HUES64 (cell line): ENCODE measurements at regions not wholly inside any gene's neighbourhood (a gene's known extent, or its start where the extent isn't known, plus 50 kb on each side); places are given as distances from the start of the nearest gene placed in this dataset.

Experiments used
- H3K27ac ChIP-seq: 2 replicates; pipeline ENCODE4 v1.7.0; 2013; ENCODE audit warnings: low read depth, low read length, inconsistent platforms
- H3K27me3 ChIP-seq: 2 replicates; pipeline ENCODE4 v1.6.1; 2013; ENCODE audit warnings: mild to moderate bottlenecking, low read length; ENCODE audit not compliant: insufficient read depth
- H3K36me3 ChIP-seq: 2 replicates; pipeline ENCODE4 v1.6.1; 2013; ENCODE audit warnings: mild to moderate bottlenecking, low read length; ENCODE audit not compliant: insufficient read depth
- H3K4me1 ChIP-seq: 2 replicates; pipeline ENCODE4 v1.6.1; 2013; ENCODE audit warnings: mild to moderate bottlenecking, low read length, moderate library complexity; ENCODE audit not compliant: insufficient read depth
- H3K4me3 ChIP-seq: 2 replicates; pipeline ENCODE4 v1.5.1; 2013; ENCODE audit warnings: mild to moderate bottlenecking, low read length, moderate library complexity
- H3K9ac ChIP-seq: 2 replicates; pipeline ENCODE4 v1.6.1; 2013; ENCODE audit warnings: mild to moderate bottlenecking, low read depth, low read length
- H3K9me3 ChIP-seq: 2 replicates; pipeline ENCODE4 v1.6.1; 2013; ENCODE audit warnings: low read depth, low read length; ENCODE audit not compliant: insufficient read depth
- WGBS: fragments of 150-250, 120-280 bp; methylation state at CpG from one replicate; pipeline ENCODE4 v1.1.7; 2013; ENCODE audit warnings: missing lambda C conversion rate; 5-methylcytosine and 5-hydroxymethylcytosine counted together

- no peaks in the 10 kb centered on the region for H3K4me1 ChIP-seq
- H3K27me3 ChIP-seq: no peaks in the 10 kb centered on the region
- no peak overlapping the region for H3K9ac ChIP-seq
- no peaks in the 10 kb centered on the region for H3K36me3 ChIP-seq
- no peak overlapping the region for H3K4me3 ChIP-seq
- H3K27ac ChIP-seq: no peak overlapping the region
- no peaks in the 10 kb centered on the region for H3K9me3 ChIP-seq
Observed at GRCh38 chr2:198966269-198966668, 491.5 kb downstream of the SATB2 start.

DNA sequence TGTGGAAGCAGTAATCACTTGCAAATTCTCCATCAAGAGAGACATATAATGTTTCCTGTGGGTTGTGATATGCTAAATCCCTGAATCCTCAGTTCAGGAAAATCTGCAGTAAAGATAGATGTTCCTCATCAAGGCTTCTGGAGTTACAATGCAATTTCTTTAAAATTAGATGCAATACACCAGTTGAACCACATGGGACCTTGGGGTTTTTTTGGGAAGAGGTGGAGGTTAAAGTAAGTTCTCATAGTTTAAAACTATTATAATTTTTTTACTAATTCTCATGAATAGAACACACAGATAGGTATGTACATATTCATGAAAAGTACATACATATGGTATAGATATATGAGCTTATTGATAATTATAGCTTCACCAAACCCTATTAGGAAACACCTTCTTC is 496.2 kb downstream of the SATB2 start:
- Histone ChIP-seq H3K27me3 (no peaks in the 10 kb centered on the region), H3K36me3 (no peaks in the 10 kb centered on the region), H3K4me3 (no peak overlapping the region), H3K27ac (no peak overlapping the region), H3K9ac (no peak overlapping the region), H3K4me1 (no peaks in the 10 kb centered on the region), H3K9me3 (no peaks in the 10 kb centered on the region)

DNA sequence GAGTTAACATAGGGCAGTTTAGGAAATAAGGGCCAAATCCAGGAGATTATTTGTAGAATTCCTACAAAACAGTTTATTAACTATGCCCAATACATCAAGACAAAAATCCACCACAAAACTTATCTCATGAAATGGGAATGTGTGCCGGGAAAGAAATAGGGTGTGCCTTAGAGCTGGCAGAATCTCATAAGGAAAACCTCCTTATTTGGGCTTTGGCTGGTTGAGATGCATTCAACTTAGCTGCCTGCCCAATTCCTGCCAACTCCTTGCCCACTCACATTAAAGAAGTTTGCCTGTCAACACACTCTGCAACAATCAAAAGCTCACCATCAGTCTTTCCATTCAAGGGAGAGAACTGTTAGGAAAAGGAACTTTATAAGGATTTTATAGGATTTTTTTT is 500.6 kb downstream of the SATB2 start:
- H3K36me3 ChIP-seq: no peaks in the 10 kb centered on the region
- H3K9me3 ChIP-seq: no peaks in the 10 kb centered on the region
- H3K27me3 ChIP-seq: no peaks in the 10 kb centered on the region
- no peaks in the 10 kb centered on the region for H3K4me1 ChIP-seq
- no peak overlapping the region for H3K9ac ChIP-seq
- no peak overlapping the region for H3K27ac ChIP-seq
- no peak overlapping the region for H3K4me3 ChIP-seq
- WGBS: 100% methylated on average over 1 of the region's 1 CpG

DNA sequence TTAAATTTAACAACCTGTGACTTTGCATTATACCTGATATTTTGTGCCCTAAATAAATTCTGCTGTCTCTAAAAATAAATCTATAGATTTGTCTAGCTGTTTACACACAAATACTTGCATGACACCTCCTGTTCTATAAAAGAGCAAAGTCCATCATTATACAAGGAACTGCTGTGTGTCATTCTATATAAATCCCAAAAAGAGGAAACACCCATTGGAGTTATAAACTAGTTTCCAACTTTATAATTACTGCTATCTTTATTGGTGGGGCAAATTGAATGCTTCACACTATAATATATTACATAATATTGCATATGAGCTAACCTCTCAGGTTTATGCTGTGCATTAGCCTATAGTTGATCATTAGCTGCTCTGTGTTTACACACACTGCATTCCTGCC is 504.4 kb downstream of the SATB2 start:
- Histone ChIP-seq H3K9me3 (no peaks in the 10 kb centered on the region), H3K4me1 (no peaks in the 10 kb centered on the region), H3K27ac (no peak overlapping the region), H3K4me3 (no peak overlapping the region), H3K36me3 (no peaks in the 10 kb centered on the region), H3K27me3 (no peaks in the 10 kb centered on the region), H3K9ac (no peak overlapping the region)

- H3K9ac ChIP-seq: no peak overlapping the region
- H3K4me1 ChIP-seq: no peaks in the 10 kb centered on the region
- no peaks in the 10 kb centered on the region for H3K9me3 ChIP-seq
- no peak overlapping the region for H3K27ac ChIP-seq
- no peaks in the 10 kb centered on the region for H3K36me3 ChIP-seq
- no peaks in the 10 kb centered on the region for H3K27me3 ChIP-seq
- no peak overlapping the region for H3K4me3 ChIP-seq
Observed at GRCh38 chr2:198950803-198951202, 506.9 kb downstream of the SATB2 start.

DNA sequence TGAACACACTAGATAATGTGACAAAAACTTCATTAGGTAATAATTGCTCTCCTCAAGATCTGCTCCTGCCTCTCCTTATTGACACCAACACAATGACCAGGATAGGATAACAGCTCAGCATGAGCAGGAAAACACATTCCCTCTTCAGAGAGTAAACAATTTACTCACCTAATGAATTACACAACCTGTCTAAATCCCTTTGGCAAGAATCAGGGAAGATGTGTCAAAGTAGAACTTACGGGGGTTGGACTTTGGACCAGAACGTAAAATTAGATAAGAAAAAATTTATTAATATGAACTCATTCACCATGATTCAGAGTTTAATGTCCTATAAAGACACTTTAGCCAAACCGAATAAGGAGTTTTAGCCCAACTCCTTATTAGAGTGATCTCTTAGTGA is 512.2 kb downstream of the SATB2 start:
- H3K9ac ChIP-seq: no peak overlapping the region
- 100% methylated on average over 2 of the region's 3 CpGs for WGBS
- no peaks in the 10 kb centered on the region for H3K36me3 ChIP-seq
- no peak overlapping the region for H3K4me3 ChIP-seq
- no peak overlapping the region for H3K27ac ChIP-seq
- H3K27me3 ChIP-seq: no peaks in the 10 kb centered on the region
- H3K4me1 ChIP-seq: no peaks in the 10 kb centered on the region
- H3K9me3 ChIP-seq: no peaks in the 10 kb centered on the region

- no peak overlapping the region for H3K4me3 ChIP-seq
- H3K9ac ChIP-seq: no peak overlapping the region
- H3K36me3 ChIP-seq: no peaks in the 10 kb centered on the region
- H3K9me3 ChIP-seq: no peaks in the 10 kb centered on the region
- no peak overlapping the region for H3K27ac ChIP-seq
- no peaks in the 10 kb centered on the region for H3K4me1 ChIP-seq
- H3K27me3 ChIP-seq: no peaks in the 10 kb centered on the region
Observed at GRCh38 chr2:198930170-198930569, 527.6 kb downstream of the SATB2 start.

- H3K27me3 ChIP-seq: no peaks in the 10 kb centered on the region
- no peaks in the 10 kb centered on the region for H3K4me1 ChIP-seq
- H3K9ac ChIP-seq: no peak overlapping the region
- no peak overlapping the region for H3K4me3 ChIP-seq
- H3K9me3 ChIP-seq: no peaks in the 10 kb centered on the region
- no peaks in the 10 kb centered on the region for H3K36me3 ChIP-seq
- H3K27ac ChIP-seq: no peak overlapping the region
- WGBS: 76% methylated on average over 3 of the region's 3 CpGs
Observed at GRCh38 chr2:198928026-198928425, 529.7 kb downstream of the SATB2 start.

GRCh38 chr2:198917926-198918720 is 539.6 kb downstream of the SATB2 start:
- WGBS: 93% methylated on average over 3 of the region's 3 CpGs
- H3K4me1 ChIP-seq: no peaks in the 10 kb centered on the region
- H3K4me3 ChIP-seq: no peak overlapping the region

DNA sequence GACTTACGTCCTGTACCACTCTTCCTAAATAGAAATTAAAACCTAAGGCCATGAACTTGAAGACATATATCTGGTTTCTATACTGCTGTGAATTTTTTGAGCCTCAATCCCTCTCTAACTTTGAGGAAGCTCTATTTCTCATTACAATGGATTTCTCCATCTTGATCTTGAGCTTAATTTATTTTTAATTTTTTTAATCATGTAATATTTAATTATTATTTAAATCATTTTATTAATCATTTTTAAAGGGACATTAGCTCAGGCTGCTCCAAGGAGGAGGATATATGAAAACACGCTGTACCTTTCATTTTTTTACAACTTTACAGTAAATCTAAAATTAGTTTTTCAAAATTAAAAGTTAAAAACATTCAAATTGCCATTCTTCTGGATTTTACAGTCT is 540.5 kb downstream of the SATB2 start:
- Histone ChIP-seq H3K9ac (no peak overlapping the region), H3K27me3 (no peaks in the 10 kb centered on the region), H3K4me1 (no peaks in the 10 kb centered on the region), H3K4me3 (no peak overlapping the region), H3K36me3 (no peaks in the 10 kb centered on the region), H3K27ac (no peak overlapping the region), H3K9me3 (peaks cover 8% of the 10 kb centered on the region; the same call in 1 of the 2 replicates)
- 100% methylated on average over 1 of the region's 2 CpGs for WGBS

More at GRCh38 chr2:198917926-198918720, 539.6 kb downstream of the SATB2 start:
- Histone ChIP-seq H3K27ac (no peak overlapping the region), H3K36me3 (no peaks in the 10 kb centered on the region), H3K9ac (no peak overlapping the region), H3K9me3 (peaks cover 8% of the 10 kb centered on the region; the same call in 1 of the 2 replicates), H3K27me3 (no peaks in the 10 kb centered on the region)

- Histone ChIP-seq H3K36me3 (no peaks in the 10 kb centered on the region), H3K4me3 (no peak overlapping the region), H3K27ac (no peak overlapping the region), H3K9ac (no peak overlapping the region), H3K27me3 (no peaks in the 10 kb centered on the region), H3K9me3 (peaks cover 8% of the 10 kb centered on the region; the same call in 1 of the 2 replicates), H3K4me1 (no peaks in the 10 kb centered on the region)
- WGBS: 95% methylated on average over 5 of the region's 6 CpGs
Observed at GRCh38 chr2:198916548-198917080, 541.1 kb downstream of the SATB2 start.
